HCT116 (cell line): ENCODE measurements at regions not wholly inside any gene's neighbourhood (a gene's known extent, or its start where the extent isn't known, plus 50 kb on each side); places are given as distances from the start of the nearest gene placed in this dataset.

Experiments
- ELF1 ChIP-seq: IDR thresholded peaks from 2 replicates; pipeline ENCODE4 v1.6.1; 2012; ENCODE audit warnings: low read depth, borderline replicate concordance
- EZH2 ChIP-seq: fragments of 200-600 bp; sonication (generic); IDR thresholded peaks from 2 replicates; pipeline ENCODE4 v1.6.1; 2017; ENCODE audit warnings: antibody characterized with exemption, mixed run types
- EZH2phosphoT487 ChIP-seq: fragments of 200-600 bp; IDR thresholded peaks from 2 replicates; pipeline ENCODE4 v1.6.1; 2018; ENCODE audit warnings: antibody characterized with exemption, borderline replicate concordance
- JUND ChIP-seq: IDR thresholded peaks from 2 replicates; pipeline ENCODE4 v1.6.1; 2012
- POLR2A ChIP-seq: IDR thresholded peaks from 2 replicates; pipeline ENCODE4 v1.7.0; 2011; ENCODE audit warnings: borderline replicate concordance; ENCODE audit not compliant: insufficient read depth, insufficient read length; ENCODE audit errors: extremely low read depth
- POLR2AphosphoS5 ChIP-seq: IDR thresholded peaks from 2 replicates; pipeline ENCODE4 v1.6.1; 2011; ENCODE audit warnings: mild to moderate bottlenecking, low read depth, low read length, moderate library complexity
- SIN3A ChIP-seq: IDR thresholded peaks from 2 replicates; pipeline ENCODE4 v1.6.1; 2012; ENCODE audit warnings: low read depth
- SP1 ChIP-seq: IDR thresholded peaks from 2 replicates; pipeline ENCODE4 v1.6.1; 2012; ENCODE audit warnings: low read depth
- SRF ChIP-seq: IDR thresholded peaks from 2 replicates; pipeline ENCODE4 v1.6.1; 2012; ENCODE audit warnings: low read depth
- YY1 ChIP-seq: IDR thresholded peaks from 2 replicates; pipeline ENCODE4 v1.6.1; 2011; ENCODE audit warnings: low read length, low read depth, moderate library complexity, mild to moderate bottlenecking; ENCODE audit not compliant: insufficient replicate concordance; ENCODE audit errors: extremely low read depth
- ZFX ChIP-seq: fragments of 450-650 bp; IDR thresholded peaks from 2 replicates; pipeline ENCODE4 v1.6.1; 2017
- TF ChIP-seq, protein P1 (sequence below), 3 experiments: fragments of 200-600 bp in 1 of 3; sonication (generic) in 1 of 3; IDR thresholded peaks in 2 of 3; conservative IDR thresholded peaks in 1 of 3; 2 replicates each; pipeline ENCODE4 v1.5.1; 2012 to 2017; ENCODE audit warnings: low read depth in 2 of 3, low read length in 2 of 3, antibody characterized with exemption in 1 of 3, borderline replicate concordance in 1 of 3, control low read depth in 1 of 3, mild to moderate bottlenecking in 1 of 3, mixed read lengths in 1 of 3, mixed run types in 1 of 3, moderate library complexity in 1 of 3; ENCODE audit not compliant: insufficient read depth in 1 of 3
- TF ChIP-seq, protein P2 (sequence below): IDR thresholded peaks from 2 replicates; pipeline ENCODE4 v1.6.1; 2012
- TF ChIP-seq, protein P3 (sequence below): IDR thresholded peaks from 2 replicates; pipeline ENCODE4 v1.6.1; 2011; ENCODE audit warnings: mild to moderate bottlenecking, low read length, moderate library complexity; ENCODE audit not compliant: insufficient replicate concordance; ENCODE audit errors: extremely low read depth

DNA sequence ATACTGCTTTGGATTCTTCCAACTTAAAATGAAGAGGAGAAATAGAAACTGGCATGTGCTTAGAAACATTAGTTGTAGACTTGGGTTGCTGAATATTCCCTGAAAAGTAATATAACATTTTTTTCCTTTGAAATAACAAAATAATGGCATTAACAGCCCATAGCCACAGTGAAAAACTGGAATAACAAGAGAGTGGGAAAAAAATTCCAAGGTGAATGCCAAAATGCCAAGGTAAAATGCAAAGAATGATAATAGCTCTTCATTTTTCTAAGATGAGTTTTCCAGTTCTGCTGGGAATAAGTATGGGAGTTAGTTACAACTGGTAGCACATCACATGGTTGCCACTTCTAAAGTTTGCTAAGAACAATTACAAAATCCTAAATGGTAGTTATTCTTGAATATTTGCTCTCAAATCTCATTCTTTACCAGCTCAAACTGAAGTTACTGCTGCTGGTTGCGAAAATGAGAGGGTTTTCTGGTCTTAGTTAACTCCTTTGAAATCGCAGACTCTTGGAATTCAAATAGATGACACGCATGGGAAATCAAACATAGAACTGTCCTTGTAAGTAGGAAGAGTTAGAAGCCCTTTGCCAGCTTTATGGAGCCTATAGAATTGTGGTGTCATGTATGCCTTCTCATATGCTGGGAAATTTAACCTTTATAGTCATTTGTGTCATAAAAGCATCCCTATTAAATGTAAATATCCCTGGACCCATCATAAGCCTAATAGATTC lies 165.0 kb upstream of the DCN start:
- TF ChIP-seq POLR2A (no peak), EZH2 (no peak), SRF (no peak), SIN3A (no peak), YY1 (no peak), EZH2phosphoT487 (no peak), JUND (no peak), SP1 (no peak), POLR2AphosphoS5 (no peak), ZFX (no peak), ELF1 (no peak)
- TF ChIP-seq, protein P1, sequence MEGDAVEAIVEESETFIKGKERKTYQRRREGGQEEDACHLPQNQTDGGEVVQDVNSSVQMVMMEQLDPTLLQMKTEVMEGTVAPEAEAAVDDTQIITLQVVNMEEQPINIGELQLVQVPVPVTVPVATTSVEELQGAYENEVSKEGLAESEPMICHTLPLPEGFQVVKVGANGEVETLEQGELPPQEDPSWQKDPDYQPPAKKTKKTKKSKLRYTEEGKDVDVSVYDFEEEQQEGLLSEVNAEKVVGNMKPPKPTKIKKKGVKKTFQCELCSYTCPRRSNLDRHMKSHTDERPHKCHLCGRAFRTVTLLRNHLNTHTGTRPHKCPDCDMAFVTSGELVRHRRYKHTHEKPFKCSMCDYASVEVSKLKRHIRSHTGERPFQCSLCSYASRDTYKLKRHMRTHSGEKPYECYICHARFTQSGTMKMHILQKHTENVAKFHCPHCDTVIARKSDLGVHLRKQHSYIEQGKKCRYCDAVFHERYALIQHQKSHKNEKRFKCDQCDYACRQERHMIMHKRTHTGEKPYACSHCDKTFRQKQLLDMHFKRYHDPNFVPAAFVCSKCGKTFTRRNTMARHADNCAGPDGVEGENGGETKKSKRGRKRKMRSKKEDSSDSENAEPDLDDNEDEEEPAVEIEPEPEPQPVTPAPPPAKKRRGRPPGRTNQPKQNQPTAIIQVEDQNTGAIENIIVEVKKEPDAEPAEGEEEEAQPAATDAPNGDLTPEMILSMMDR (IDR thresholded peaks at IDR 0.05 in 2 of 3, conservative IDR thresholded peaks at IDR 0.05 in 1 of 3; ENCODE audit: borderline replicate concordance in 1 of 3, insufficient read depth in 1 of 3, low read depth in 2 of 3, low read length in 2 of 3), result no peak
- TF ChIP-seq, protein P2, sequence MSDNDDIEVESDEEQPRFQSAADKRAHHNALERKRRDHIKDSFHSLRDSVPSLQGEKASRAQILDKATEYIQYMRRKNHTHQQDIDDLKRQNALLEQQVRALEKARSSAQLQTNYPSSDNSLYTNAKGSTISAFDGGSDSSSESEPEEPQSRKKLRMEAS, result no peak
- TF ChIP-seq, protein P3, sequence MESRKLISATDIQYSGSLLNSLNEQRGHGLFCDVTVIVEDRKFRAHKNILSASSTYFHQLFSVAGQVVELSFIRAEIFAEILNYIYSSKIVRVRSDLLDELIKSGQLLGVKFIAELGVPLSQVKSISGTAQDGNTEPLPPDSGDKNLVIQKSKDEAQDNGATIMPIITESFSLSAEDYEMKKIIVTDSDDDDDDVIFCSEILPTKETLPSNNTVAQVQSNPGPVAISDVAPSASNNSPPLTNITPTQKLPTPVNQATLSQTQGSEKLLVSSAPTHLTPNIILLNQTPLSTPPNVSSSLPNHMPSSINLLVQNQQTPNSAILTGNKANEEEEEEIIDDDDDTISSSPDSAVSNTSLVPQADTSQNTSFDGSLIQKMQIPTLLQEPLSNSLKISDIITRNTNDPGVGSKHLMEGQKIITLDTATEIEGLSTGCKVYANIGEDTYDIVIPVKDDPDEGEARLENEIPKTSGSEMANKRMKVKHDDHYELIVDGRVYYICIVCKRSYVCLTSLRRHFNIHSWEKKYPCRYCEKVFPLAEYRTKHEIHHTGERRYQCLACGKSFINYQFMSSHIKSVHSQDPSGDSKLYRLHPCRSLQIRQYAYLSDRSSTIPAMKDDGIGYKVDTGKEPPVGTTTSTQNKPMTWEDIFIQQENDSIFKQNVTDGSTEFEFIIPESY, result no peak
